HCT116 (cell line): ENCODE measurements at regions not wholly inside any gene's neighbourhood (a gene's known extent, or its start where the extent isn't known, plus 50 kb on each side); places are given as distances from the start of the nearest gene placed in this dataset.

Experiments
- CTCF ChIP-seq, 3 experiments: fragments of 200-600 bp in 1 of 3; sonication (generic) in 1 of 3; IDR thresholded peaks in 2 of 3; conservative IDR thresholded peaks in 1 of 3; 2 replicates each; pipeline ENCODE4 v1.5.1; 2012 to 2017; ENCODE audit warnings: low read depth in 2 of 3, low read length in 2 of 3, antibody characterized with exemption in 1 of 3, borderline replicate concordance in 1 of 3, control low read depth in 1 of 3, mild to moderate bottlenecking in 1 of 3, mixed read lengths in 1 of 3, mixed run types in 1 of 3, moderate library complexity in 1 of 3; ENCODE audit not compliant: insufficient read depth in 1 of 3
- JUND ChIP-seq: IDR thresholded peaks from 2 replicates; pipeline ENCODE4 v1.6.1; 2012
- POLR2AphosphoS5 ChIP-seq: IDR thresholded peaks from 2 replicates; pipeline ENCODE4 v1.6.1; 2011; ENCODE audit warnings: mild to moderate bottlenecking, low read depth, low read length, moderate library complexity
- RAD21 ChIP-seq: IDR thresholded peaks from 2 replicates; pipeline ENCODE4 v1.6.1; 2012; ENCODE audit warnings: low read depth, mild to moderate bottlenecking
- REST ChIP-seq: IDR thresholded peaks from 2 replicates; pipeline ENCODE4 v1.6.1; 2012; ENCODE audit warnings: low read depth
- SIN3A ChIP-seq: IDR thresholded peaks from 2 replicates; pipeline ENCODE4 v1.6.1; 2012; ENCODE audit warnings: low read depth
- SP1 ChIP-seq: IDR thresholded peaks from 2 replicates; pipeline ENCODE4 v1.6.1; 2012; ENCODE audit warnings: low read depth

GRCh38 chr16:63596716-63597115 is 1525.1 kb downstream of the CDH11 start:
- TF ChIP-seq RAD21 (no peak), CTCF (IDR thresholded peaks at IDR 0.05 in 2 of 3, conservative IDR thresholded peaks at IDR 0.05 in 1 of 3; ENCODE audit: borderline replicate concordance in 1 of 3, insufficient read depth in 1 of 3, low read depth in 2 of 3, low read length in 2 of 3) (no peak), SIN3A (no peak), POLR2AphosphoS5 (no peak), JUND (no peak), SP1 (no peak), REST (no peak)
